Neural cell (in vitro differentiated cells): ENCODE measurements at regions not wholly inside any gene's neighbourhood (a gene's known extent, or its start where the extent isn't known, plus 50 kb on each side); places are given as distances from the start of the nearest gene placed in this dataset.

ENCODE experiments used
- H2AFZ ChIP-seq: fragments of 200-600, 300-800 bp; sonication (generic), shearing (Covaris generic); 2 replicates; pipeline ENCODE4 v1.6.0; 2014; ENCODE audit warnings: low read depth, mild to moderate bottlenecking, antibody characterized with exemption, low read length, moderate library complexity
- H3F3A ChIP-seq: fragments of 200-600 bp; shearing (Covaris generic); 2 replicates; pipeline ENCODE4 v1.6.1; 2016; ENCODE audit warnings: mild to moderate bottlenecking, moderate library complexity, mixed read lengths, antibody characterized with exemption, low read length; ENCODE audit not compliant: insufficient read depth, poor library complexity, severe bottlenecking
- H3K27ac ChIP-seq: fragments of 200-600, 300-800 bp; sonication (generic), shearing (Covaris generic); 2 replicates; pipeline ENCODE4 v1.5.1; 2014; ENCODE audit warnings: mild to moderate bottlenecking, low read length, moderate library complexity
- H3K27me3 ChIP-seq: fragments of 300-800, 200-600 bp; sonication (generic), shearing (Covaris generic); 2 replicates; pipeline ENCODE4 v1.6.0; 2014; ENCODE audit warnings: mild to moderate bottlenecking, low read depth, low read length, moderate library complexity; ENCODE audit not compliant: insufficient read depth
- H3K36me3 ChIP-seq: fragments of 300-800, 200-600 bp; sonication (generic), shearing (Covaris generic); 2 replicates; pipeline ENCODE4 v1.5.1; 2014; ENCODE audit warnings: mild to moderate bottlenecking, antibody characterized with exemption, low read length, moderate library complexity; ENCODE audit not compliant: insufficient read depth
- H3K4me2 ChIP-seq: fragments of 300-800, 200-600 bp; sonication (generic), shearing (Covaris generic); 2 replicates; pipeline ENCODE4 v1.6.0; 2014; ENCODE audit warnings: mild to moderate bottlenecking, low read length
- H3K4me3 ChIP-seq: fragments of 300-800, 200-600 bp; sonication (generic), shearing (Covaris generic); 2 replicates; pipeline ENCODE4 v1.5.1; 2014; ENCODE audit warnings: mild to moderate bottlenecking, low read length, moderate library complexity
- H3K79me2 ChIP-seq: fragments of 200-600 bp; shearing (Covaris generic); replicated peaks from 2 replicates; pipeline ENCODE4 v1.6.0; 2014; ENCODE audit warnings: mild to moderate bottlenecking, low read length, moderate library complexity; ENCODE audit not compliant: insufficient read depth
- H3K9ac ChIP-seq: fragments of 300-800, 200-600 bp; sonication (generic), shearing (Covaris generic); 2 replicates; pipeline ENCODE4 v1.6.1; 2016; ENCODE audit warnings: mild to moderate bottlenecking, low read length, mixed read lengths
- H3K9me2 ChIP-seq: fragments of 200-600 bp; shearing (Covaris generic); 2 replicates; pipeline ENCODE4 v1.6.1; 2016; ENCODE audit warnings: mild to moderate bottlenecking, low read length, mixed read lengths; ENCODE audit not compliant: insufficient read depth
- H3K9me3 ChIP-seq: fragments of 200-600, 300-800 bp; sonication (generic), shearing (Covaris generic); 2 replicates; pipeline ENCODE4 v1.6.1; 2016; ENCODE audit warnings: mild to moderate bottlenecking, mixed run types, low read length, moderate library complexity, mixed read lengths
- H4K20me1 ChIP-seq: fragments of 200-600 bp; shearing (Covaris generic); 2 replicates; pipeline ENCODE4 v1.6.1; 2016; ENCODE audit warnings: mild to moderate bottlenecking, mixed run types; ENCODE audit not compliant: insufficient read depth
- EP300 ChIP-seq: fragments of 450-650 bp; conservative IDR thresholded peaks from 2 replicates; pipeline ENCODE4 v1.6.1; 2014; ENCODE audit warnings: antibody characterized with exemption, mild to moderate bottlenecking, moderate library complexity; ENCODE audit not compliant: poor library complexity, severe bottlenecking
- EZH2 ChIP-seq: fragments of 200-600, 300-800 bp; shearing (Covaris generic), sonication (generic); IDR thresholded peaks from 2 replicates; pipeline ENCODE4 v1.6.1; 2014; ENCODE audit warnings: antibody characterized with exemption, low read length, borderline replicate concordance, mild to moderate bottlenecking; ENCODE audit not compliant: insufficient read depth, poor library complexity, severe bottlenecking
- MXI1 ChIP-seq: fragments of 450-650 bp; conservative IDR thresholded peaks from 2 replicates; pipeline ENCODE4 v1.6.1; 2014; ENCODE audit warnings: antibody characterized with exemption, mild to moderate bottlenecking; ENCODE audit not compliant: poor library complexity, severe bottlenecking
- POLR2AphosphoS5 ChIP-seq: IDR thresholded peaks from 2 replicates; pipeline ENCODE4 v1.6.1; 2012
- RAD21 ChIP-seq: fragments of 450-650 bp; conservative IDR thresholded peaks from 2 replicates; pipeline ENCODE4 v1.6.1; 2014; ENCODE audit warnings: antibody characterized with exemption, mild to moderate bottlenecking, moderate library complexity
- REST ChIP-seq: IDR thresholded peaks from 2 replicates; pipeline ENCODE4 v1.6.1; 2012; ENCODE audit warnings: borderline replicate concordance
- SMC3 ChIP-seq: fragments of 450-650 bp; conservative IDR thresholded peaks from 2 replicates; pipeline ENCODE4 v1.6.1; 2014; ENCODE audit warnings: antibody characterized with exemption, mild to moderate bottlenecking, moderate library complexity; ENCODE audit not compliant: poor library complexity
- TAF1 ChIP-seq: IDR thresholded peaks from 2 replicates; pipeline ENCODE4 v1.6.1; 2012; ENCODE audit warnings: low read depth
- TF ChIP-seq, protein P1 (sequence below): fragments of 450-650 bp; IDR thresholded peaks from 2 replicates; pipeline ENCODE4 v1.5.1; 2014; ENCODE audit warnings: antibody characterized with exemption, mild to moderate bottlenecking, moderate library complexity; ENCODE audit not compliant: poor library complexity, severe bottlenecking

- Histone ChIP-seq H3K27ac (no peak overlapping the region), H3K9me2 (no peaks in the 10 kb centered on the region), H4K20me1 (no peaks in the 10 kb centered on the region), H3F3A (no peaks in the 10 kb centered on the region), H3K4me3 (no peak overlapping the region), H3K36me3 (no peaks in the 10 kb centered on the region), H3K4me2 (no peak overlapping the region), H3K9me3 (no peaks in the 10 kb centered on the region), H2AFZ (no peak overlapping the region), H3K9ac (no peak overlapping the region), H3K27me3 (no peaks in the 10 kb centered on the region), H3K79me2 (no peaks in the 10 kb centered on the region)
- TF ChIP-seq SMC3 (no peak), EP300 (no peak), EZH2 (no peak), RAD21 (no peak), REST (no peak), POLR2AphosphoS5 (no peak), MXI1 (no peak), TAF1 (no peak)
- TF ChIP-seq, protein P1, sequence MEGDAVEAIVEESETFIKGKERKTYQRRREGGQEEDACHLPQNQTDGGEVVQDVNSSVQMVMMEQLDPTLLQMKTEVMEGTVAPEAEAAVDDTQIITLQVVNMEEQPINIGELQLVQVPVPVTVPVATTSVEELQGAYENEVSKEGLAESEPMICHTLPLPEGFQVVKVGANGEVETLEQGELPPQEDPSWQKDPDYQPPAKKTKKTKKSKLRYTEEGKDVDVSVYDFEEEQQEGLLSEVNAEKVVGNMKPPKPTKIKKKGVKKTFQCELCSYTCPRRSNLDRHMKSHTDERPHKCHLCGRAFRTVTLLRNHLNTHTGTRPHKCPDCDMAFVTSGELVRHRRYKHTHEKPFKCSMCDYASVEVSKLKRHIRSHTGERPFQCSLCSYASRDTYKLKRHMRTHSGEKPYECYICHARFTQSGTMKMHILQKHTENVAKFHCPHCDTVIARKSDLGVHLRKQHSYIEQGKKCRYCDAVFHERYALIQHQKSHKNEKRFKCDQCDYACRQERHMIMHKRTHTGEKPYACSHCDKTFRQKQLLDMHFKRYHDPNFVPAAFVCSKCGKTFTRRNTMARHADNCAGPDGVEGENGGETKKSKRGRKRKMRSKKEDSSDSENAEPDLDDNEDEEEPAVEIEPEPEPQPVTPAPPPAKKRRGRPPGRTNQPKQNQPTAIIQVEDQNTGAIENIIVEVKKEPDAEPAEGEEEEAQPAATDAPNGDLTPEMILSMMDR, result no peak
These were observed 146.6 kb upstream of the PLEKHG7 start for GRCh38 chr12:92556141-92556540.

- no peak overlapping the region for H3K4me3 ChIP-seq
- no peaks in the 10 kb centered on the region for H4K20me1 ChIP-seq
- no peaks in the 10 kb centered on the region for H3F3A ChIP-seq
- H3K4me2 ChIP-seq, result no peak overlapping the region
- H3K9me3 ChIP-seq, result no peaks in the 10 kb centered on the region
- no peak overlapping the region for H2AFZ ChIP-seq
- H3K36me3 ChIP-seq, result no peaks in the 10 kb centered on the region
- no peaks in the 10 kb centered on the region for H3K79me2 ChIP-seq
- H3K9ac ChIP-seq, result no peak overlapping the region
- no peaks in the 10 kb centered on the region for H3K27me3 ChIP-seq
- H3K9me2 ChIP-seq, result no peaks in the 10 kb centered on the region
- TF ChIP-seq RAD21, result no peak
- no peak for TF ChIP-seq TAF1
- no peak overlapping the region for H3K27ac ChIP-seq
These were observed 148.4 kb upstream of the PLEKHG7 start for GRCh38 chr12:92554158-92555073.
